ENCODE measurements at regions not wholly inside any gene's neighbourhood (a gene's known extent, or its start where the extent isn't known, plus 50 kb on each side); places are given as distances from the start of the nearest gene placed in this dataset.

DNA sequence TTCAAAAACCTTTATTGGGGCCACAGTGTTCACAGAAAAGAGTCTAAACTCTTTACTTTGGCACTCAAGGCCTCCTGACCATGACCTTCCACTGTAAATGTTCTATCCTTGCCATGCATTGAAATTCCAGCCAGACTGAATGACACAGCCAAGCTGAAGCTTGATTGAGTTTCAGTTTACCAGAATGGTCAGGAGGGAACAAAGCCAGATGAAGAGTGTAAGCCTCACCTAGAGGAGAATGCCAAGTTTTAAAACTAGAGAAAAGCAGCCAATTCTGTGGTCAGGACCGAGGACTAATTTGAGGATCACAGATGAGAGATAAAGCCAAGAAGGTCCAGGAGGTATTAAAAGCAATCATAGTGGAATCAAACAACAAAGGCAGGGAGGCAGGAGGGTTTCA is 215.3 kb downstream of the KCNA4 start:
- no peak for DNase-seq (ENCODE audit: low read depth)
- TF ChIP-seq, protein P1, sequence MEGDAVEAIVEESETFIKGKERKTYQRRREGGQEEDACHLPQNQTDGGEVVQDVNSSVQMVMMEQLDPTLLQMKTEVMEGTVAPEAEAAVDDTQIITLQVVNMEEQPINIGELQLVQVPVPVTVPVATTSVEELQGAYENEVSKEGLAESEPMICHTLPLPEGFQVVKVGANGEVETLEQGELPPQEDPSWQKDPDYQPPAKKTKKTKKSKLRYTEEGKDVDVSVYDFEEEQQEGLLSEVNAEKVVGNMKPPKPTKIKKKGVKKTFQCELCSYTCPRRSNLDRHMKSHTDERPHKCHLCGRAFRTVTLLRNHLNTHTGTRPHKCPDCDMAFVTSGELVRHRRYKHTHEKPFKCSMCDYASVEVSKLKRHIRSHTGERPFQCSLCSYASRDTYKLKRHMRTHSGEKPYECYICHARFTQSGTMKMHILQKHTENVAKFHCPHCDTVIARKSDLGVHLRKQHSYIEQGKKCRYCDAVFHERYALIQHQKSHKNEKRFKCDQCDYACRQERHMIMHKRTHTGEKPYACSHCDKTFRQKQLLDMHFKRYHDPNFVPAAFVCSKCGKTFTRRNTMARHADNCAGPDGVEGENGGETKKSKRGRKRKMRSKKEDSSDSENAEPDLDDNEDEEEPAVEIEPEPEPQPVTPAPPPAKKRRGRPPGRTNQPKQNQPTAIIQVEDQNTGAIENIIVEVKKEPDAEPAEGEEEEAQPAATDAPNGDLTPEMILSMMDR (conservative IDR thresholded peaks at IDR 0.05; ENCODE audit: low read depth, low read length): no peak
- H3K4me3 ChIP-seq (ENCODE audit: low read depth, low read length): no peak overlapping the region

DNA sequence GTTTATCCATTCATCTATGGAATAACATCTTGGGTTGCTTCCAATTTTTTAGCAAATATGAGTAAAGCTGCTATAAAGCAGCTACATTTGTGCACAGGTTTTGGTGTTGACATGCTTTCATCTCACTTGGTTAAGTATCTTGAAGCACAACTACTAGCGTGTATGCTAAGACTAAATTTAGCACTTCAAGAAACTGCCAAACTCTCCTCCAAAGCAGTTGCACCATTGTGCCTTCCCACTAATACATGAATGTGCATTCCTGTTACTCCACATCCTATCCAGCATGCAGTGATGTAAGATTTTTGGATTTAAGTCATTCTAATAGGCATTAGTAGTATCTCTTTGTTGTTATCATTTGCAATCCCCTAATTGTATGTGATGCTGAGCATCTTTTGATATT is 230.7 kb downstream of the KCNA4 start:
- no peak for DNase-seq (ENCODE audit: low read depth)
- TF ChIP-seq, protein P1 (conservative IDR thresholded peaks at IDR 0.05; ENCODE audit: low read depth, low read length): no peak
- no peak overlapping the region for H3K4me3 ChIP-seq (ENCODE audit: low read depth, low read length)

DNA sequence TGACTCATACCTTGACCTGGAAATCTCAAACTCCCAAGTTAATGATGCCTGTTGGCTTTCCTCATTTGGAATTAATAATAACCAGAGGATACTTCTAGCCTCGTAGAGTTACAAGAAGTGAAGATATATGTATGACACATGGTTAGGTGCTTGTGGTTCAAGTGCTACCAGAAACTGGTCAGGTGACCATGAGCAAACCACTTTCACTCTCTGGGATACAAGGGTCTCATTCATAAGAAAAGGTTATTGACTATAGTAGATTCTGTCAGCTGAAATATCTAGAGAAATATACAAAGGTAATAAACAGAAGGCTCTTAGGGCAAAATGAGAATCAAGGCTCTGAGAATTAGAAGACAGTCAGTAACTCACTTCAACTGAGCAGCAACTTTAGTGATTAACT is 233.3 kb downstream of the KCNA4 start:
- TF ChIP-seq, protein P1 (conservative IDR thresholded peaks at IDR 0.05; ENCODE audit: low read depth, low read length): no peak
- DNase-seq (ENCODE audit: low read depth): no peak
- no peak overlapping the region for H3K4me3 ChIP-seq (ENCODE audit: low read depth, low read length)

DNA sequence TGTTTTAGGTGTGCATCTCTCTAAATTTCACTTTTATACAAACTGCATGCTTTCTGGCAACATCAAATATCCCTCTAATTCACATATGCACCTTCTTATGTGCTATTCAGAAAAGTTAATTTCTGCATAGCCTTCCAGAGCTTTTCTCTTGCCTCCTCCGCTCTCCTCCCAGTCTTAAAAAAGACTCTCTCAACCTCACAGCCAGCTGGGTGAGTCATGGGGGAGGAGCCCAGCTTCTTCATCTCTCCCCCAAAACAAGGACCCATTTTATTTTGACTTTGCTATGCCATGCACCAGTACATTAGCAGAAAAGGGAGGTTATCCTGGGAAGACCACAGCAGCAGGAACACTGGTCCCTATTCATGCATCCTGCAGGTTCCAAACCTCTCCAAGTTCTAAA is 234.4 kb downstream of the KCNA4 start:
- no peak overlapping the region for H3K4me3 ChIP-seq (ENCODE audit: low read depth, low read length)
- TF ChIP-seq, protein P1 (conservative IDR thresholded peaks at IDR 0.05; ENCODE audit: low read depth, low read length): no peak
- no peak for DNase-seq (ENCODE audit: low read depth)

DNA sequence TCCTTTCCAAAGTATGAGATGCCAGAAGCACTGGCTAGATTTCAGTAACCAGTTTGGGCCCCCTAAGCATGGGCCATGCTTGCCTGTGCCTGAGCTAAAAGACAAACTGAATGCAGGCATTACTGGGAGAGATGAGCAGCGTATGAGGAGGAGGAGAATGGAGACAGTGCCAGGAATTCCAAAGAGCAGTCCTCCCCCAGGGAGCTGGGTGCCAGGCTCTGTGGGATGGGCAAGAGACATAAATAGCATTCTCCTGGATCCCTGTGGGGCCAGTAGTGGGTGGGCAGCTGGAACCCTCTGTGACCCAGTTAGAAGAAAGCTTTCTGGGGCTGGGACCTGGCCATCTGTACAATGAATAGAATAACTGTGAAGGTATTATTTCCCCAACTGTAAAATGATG is 235.6 kb downstream of the KCNA4 start:
- H3K4me3 ChIP-seq (ENCODE audit: low read depth, low read length): no peak overlapping the region
- TF ChIP-seq, protein P1 (conservative IDR thresholded peaks at IDR 0.05; ENCODE audit: low read depth, low read length): no peak
- no peak for DNase-seq (ENCODE audit: low read depth)

DNA sequence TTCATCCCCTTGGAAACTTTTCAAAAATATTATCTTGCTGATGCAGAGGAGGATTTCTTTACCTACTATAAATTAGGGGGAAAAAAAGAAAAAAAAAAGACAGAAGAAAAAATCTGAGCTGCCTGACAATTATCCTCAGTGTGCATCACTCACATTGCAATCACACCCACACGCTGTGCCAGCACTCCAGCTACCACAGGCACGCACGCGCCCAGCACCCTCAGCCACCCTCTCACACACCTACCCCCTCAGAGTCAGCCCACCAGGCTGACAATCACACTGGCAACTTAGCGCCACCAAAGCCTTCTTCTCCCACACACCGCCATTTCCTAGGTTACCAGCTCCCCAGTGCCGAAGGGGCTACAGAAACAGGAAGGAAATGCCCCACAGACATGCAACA is 236.1 kb downstream of the KCNA4 start:
- TF ChIP-seq, protein P1 (conservative IDR thresholded peaks at IDR 0.05; ENCODE audit: low read depth, low read length): no peak
- no peak for DNase-seq (ENCODE audit: low read depth)
- H3K4me3 ChIP-seq (ENCODE audit: low read depth, low read length): no peak overlapping the region

DNA sequence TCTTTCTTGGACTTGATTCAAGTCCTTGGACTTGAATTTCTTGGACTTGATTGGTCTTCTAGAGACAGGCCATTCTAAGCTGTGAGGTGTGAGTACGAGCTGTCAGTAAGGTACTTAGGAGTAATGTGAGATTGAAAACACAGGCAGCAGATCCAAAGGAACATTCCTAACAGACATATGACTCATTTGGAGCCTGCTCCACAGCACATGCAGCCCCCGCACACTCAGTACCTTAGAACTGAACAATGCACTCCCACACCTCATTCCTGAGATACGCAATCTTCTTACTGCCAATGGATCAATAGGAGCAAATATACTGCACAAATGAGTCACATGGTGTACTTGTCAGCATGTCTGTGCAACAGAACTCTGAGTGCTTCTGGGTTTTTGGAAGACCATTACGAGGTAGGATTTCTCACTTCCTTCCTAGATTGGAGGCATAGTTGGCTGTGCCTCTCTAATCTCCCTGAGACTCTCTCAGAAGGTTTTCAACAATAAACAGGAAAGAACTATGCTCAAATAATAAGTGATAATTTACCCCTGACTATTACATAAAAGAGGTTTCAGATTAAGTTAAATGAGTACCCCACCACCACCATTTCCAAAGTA is 243.1 kb downstream of the KCNA4 start:
- TF ChIP-seq, protein P1 (conservative IDR thresholded peaks at IDR 0.05; ENCODE audit: low read depth, low read length): no peak
- no peak overlapping the region for H3K4me3 ChIP-seq (ENCODE audit: low read depth, low read length)
- DNase-seq (ENCODE audit: low read depth): no peak

Data from epithelial cell of proximal tubule (primary cell).